WTC11 (cell line): ENCODE measurements at regions not wholly inside any gene's neighbourhood (a gene's known extent, or its start where the extent isn't known, plus 50 kb on each side); places are given as distances from the start of the nearest gene placed in this dataset.
"Not testable (repeated sequence)": the region's sequence is repeated elsewhere in the genome, so short reads cannot be mapped to it uniquely, and the experiment has no call there.

Experiments used
- ATAC-seq: fragments of 200-7000 bp; cut with Tn5 transposase; 2 replicates; pipeline ENCODE4 v1.10.0; 2021; ENCODE audit warnings: mild to moderate bottlenecking, moderate library complexity
- CTCF ChIA-PET: fragments of 300-600 bp; sonication (Branson Sonifier 250); formaldehyde crosslinking; loops from one replicate; lab custom pipeline; 2021; ENCODE audit warnings: antibody characterized with exemption; lab: Charles Lee
- POLR2A ChIA-PET: fragments of 350-600 bp; sonication (Branson Sonifier 250); formaldehyde crosslinking; loops from one replicate; lab custom pipeline; 2021; ENCODE audit warnings: antibody characterized with exemption; lab: Charles Lee
- DNase-seq: peaks from one replicate; pipeline ENCODE4 v3.0.0; 2021; ENCODE audit warnings: low spot score
- H3K27ac Mint-ChIP-seq: 2 replicates; pipeline ENCODE4 v1.8.0; 2021; ENCODE audit warnings: mixed read lengths
- H3K27me3 Mint-ChIP-seq: 2 replicates; pipeline ENCODE4 v1.8.0; 2021; ENCODE audit warnings: low read depth, mild to moderate bottlenecking, moderate library complexity, mixed read lengths
- H3K36me3 Mint-ChIP-seq: 2 replicates; pipeline ENCODE4 v1.8.0; 2021; ENCODE audit warnings: mixed read lengths
- H3K4me1 Mint-ChIP-seq: 2 replicates; pipeline ENCODE4 v1.8.0; 2022; ENCODE audit warnings: mixed read lengths
- H3K4me3 Mint-ChIP-seq: 2 replicates; pipeline ENCODE4 v1.8.0; 2021; ENCODE audit warnings: mild to moderate bottlenecking, moderate library complexity, mixed read lengths
- H3K9me3 Mint-ChIP-seq: 2 replicates; pipeline ENCODE4 v1.8.0; 2021; ENCODE audit warnings: mixed read lengths
- CBFB ChIP-seq: sonication (generic); formaldehyde crosslinking; IDR thresholded peaks from 2 replicates; pipeline ENCODE4 v1.8.1; 2022; ENCODE audit warnings: mild to moderate bottlenecking, low read depth, missing genetic modification reagents
- CREB1 ChIP-seq: sonication (generic); formaldehyde crosslinking; IDR thresholded peaks from 2 replicates; pipeline ENCODE4 v1.8.0; 2023; ENCODE audit warnings: mild to moderate bottlenecking, missing genetic modification reagents
- FOXK1 ChIP-seq: sonication (generic); formaldehyde crosslinking; IDR thresholded peaks from 2 replicates; pipeline ENCODE4 v1.8.0; 2022; ENCODE audit warnings: mild to moderate bottlenecking, moderate library complexity, missing genetic modification reagents
- IRF2 ChIP-seq: sonication (generic); formaldehyde crosslinking; IDR thresholded peaks from 2 replicates; pipeline ENCODE4 v1.8.0; 2022; ENCODE audit warnings: low read depth, missing genetic modification reagents, borderline replicate concordance
- NFATC4 ChIP-seq: fragments of 250-450 bp; sonication (Bioruptor Pico); IDR thresholded peaks from 2 replicates; pipeline ENCODE4 v1.9.0; 2021; ENCODE audit warnings: mild to moderate bottlenecking
- NR1H2 ChIP-seq: sonication (generic); formaldehyde crosslinking; IDR thresholded peaks from 2 replicates; pipeline ENCODE4 v1.9.0; 2021; ENCODE audit warnings: mild to moderate bottlenecking, moderate library complexity, missing genetic modification reagents
- NR3C1 ChIP-seq: sonication (generic); formaldehyde crosslinking; conservative IDR thresholded peaks from 2 replicates; pipeline ENCODE4 v1.8.1; 2023; ENCODE audit warnings: low read depth, mild to moderate bottlenecking, missing genetic modification reagents
- ZNF121 ChIP-seq: sonication (generic); formaldehyde crosslinking; IDR thresholded peaks from 2 replicates; pipeline ENCODE4 v1.8.0; 2023; ENCODE audit warnings: missing genetic modification reagents
- ZNF671 ChIP-seq: fragments of 250-450 bp; sonication (Bioruptor Pico); IDR thresholded peaks from 2 replicates; pipeline ENCODE4 v1.8.0; 2021; ENCODE audit warnings: mild to moderate bottlenecking
- TF ChIP-seq, protein P1 (sequence below): sonication (generic); formaldehyde crosslinking; IDR thresholded peaks from 2 replicates; pipeline ENCODE4 v1.8.0; 2022; ENCODE audit warnings: mild to moderate bottlenecking, missing genetic modification reagents
- TF ChIP-seq, protein P2 (sequence below): sonication (generic); formaldehyde crosslinking; IDR thresholded peaks from 2 replicates; pipeline ENCODE4 v1.8.0; 2023; ENCODE audit warnings: mild to moderate bottlenecking, missing genetic modification reagents
- TF ChIP-seq, protein P3 (sequence below): fragments of 250-450 bp; sonication (Bioruptor Pico); IDR thresholded peaks from 2 replicates; pipeline ENCODE4 v1.9.0; 2021; ENCODE audit warnings: mild to moderate bottlenecking, borderline replicate concordance
- TF ChIP-seq, protein P4 (sequence below): fragments of 250-450 bp; sonication (Bioruptor Pico); IDR thresholded peaks from 2 replicates; pipeline ENCODE4 v2.1.2; 2022; ENCODE audit warnings: mild to moderate bottlenecking, moderate library complexity

DNA sequence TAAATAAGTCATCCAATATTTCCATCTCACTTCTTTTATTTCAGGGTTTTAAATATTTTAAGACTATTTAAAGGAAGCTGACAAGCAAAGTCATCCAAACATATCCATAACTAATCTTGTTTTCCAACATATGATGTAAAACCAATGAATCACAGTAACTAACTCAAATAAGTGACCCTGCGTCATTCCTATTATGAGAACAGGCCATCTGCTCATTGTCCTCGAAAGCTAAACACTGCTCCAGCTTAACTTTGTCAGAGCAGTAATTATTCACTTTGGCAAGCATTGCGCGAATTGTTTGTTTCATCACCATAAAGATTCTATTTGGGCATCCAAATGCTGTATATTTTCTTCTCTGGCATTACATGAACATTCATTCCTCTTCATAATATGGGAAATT is 99.1 kb downstream of the CAPZA3 start:
- Mint-ChIP-seq H3K27ac (no peak overlapping the region), H3K4me1 (no peaks in the 10 kb centered on the region), H3K27me3 (no peaks in the 10 kb centered on the region), H3K36me3 (no peaks in the 10 kb centered on the region), H3K4me3 (no peak overlapping the region), H3K9me3 (peaks cover 23% of the 10 kb centered on the region)
- TF ChIP-seq NR1H2 (CRISPR knock-in tag) (no peak), IRF2 (CRISPR knock-in tag) (no peak), CREB1 (CRISPR knock-in tag) (no peak), CBFB (no peak), ZNF671 (CRISPR knock-in tag) (no peak), ZNF121 (no peak)
- TF ChIP-seq, protein P1, sequence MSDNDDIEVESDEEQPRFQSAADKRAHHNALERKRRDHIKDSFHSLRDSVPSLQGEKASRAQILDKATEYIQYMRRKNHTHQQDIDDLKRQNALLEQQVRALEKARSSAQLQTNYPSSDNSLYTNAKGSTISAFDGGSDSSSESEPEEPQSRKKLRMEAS (CRISPR knock-in tag) = no peak
- TF ChIP-seq, protein P2, sequence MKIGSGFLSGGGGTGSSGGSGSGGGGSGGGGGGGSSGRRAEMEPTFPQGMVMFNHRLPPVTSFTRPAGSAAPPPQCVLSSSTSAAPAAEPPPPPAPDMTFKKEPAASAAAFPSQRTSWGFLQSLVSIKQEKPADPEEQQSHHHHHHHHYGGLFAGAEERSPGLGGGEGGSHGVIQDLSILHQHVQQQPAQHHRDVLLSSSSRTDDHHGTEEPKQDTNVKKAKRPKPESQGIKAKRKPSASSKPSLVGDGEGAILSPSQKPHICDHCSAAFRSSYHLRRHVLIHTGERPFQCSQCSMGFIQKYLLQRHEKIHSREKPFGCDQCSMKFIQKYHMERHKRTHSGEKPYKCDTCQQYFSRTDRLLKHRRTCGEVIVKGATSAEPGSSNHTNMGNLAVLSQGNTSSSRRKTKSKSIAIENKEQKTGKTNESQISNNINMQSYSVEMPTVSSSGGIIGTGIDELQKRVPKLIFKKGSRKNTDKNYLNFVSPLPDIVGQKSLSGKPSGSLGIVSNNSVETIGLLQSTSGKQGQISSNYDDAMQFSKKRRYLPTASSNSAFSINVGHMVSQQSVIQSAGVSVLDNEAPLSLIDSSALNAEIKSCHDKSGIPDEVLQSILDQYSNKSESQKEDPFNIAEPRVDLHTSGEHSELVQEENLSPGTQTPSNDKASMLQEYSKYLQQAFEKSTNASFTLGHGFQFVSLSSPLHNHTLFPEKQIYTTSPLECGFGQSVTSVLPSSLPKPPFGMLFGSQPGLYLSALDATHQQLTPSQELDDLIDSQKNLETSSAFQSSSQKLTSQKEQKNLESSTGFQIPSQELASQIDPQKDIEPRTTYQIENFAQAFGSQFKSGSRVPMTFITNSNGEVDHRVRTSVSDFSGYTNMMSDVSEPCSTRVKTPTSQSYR (CRISPR knock-in tag) = no peak
- TF ChIP-seq, protein P3, sequence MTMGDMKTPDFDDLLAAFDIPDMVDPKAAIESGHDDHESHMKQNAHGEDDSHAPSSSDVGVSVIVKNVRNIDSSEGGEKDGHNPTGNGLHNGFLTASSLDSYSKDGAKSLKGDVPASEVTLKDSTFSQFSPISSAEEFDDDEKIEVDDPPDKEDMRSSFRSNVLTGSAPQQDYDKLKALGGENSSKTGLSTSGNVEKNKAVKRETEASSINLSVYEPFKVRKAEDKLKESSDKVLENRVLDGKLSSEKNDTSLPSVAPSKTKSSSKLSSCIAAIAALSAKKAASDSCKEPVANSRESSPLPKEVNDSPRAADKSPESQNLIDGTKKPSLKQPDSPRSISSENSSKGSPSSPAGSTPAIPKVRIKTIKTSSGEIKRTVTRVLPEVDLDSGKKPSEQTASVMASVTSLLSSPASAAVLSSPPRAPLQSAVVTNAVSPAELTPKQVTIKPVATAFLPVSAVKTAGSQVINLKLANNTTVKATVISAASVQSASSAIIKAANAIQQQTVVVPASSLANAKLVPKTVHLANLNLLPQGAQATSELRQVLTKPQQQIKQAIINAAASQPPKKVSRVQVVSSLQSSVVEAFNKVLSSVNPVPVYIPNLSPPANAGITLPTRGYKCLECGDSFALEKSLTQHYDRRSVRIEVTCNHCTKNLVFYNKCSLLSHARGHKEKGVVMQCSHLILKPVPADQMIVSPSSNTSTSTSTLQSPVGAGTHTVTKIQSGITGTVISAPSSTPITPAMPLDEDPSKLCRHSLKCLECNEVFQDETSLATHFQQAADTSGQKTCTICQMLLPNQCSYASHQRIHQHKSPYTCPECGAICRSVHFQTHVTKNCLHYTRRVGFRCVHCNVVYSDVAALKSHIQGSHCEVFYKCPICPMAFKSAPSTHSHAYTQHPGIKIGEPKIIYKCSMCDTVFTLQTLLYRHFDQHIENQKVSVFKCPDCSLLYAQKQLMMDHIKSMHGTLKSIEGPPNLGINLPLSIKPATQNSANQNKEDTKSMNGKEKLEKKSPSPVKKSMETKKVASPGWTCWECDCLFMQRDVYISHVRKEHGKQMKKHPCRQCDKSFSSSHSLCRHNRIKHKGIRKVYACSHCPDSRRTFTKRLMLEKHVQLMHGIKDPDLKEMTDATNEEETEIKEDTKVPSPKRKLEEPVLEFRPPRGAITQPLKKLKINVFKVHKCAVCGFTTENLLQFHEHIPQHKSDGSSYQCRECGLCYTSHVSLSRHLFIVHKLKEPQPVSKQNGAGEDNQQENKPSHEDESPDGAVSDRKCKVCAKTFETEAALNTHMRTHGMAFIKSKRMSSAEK (CRISPR knock-in tag) = no peak
- TF ChIP-seq, protein P4, sequence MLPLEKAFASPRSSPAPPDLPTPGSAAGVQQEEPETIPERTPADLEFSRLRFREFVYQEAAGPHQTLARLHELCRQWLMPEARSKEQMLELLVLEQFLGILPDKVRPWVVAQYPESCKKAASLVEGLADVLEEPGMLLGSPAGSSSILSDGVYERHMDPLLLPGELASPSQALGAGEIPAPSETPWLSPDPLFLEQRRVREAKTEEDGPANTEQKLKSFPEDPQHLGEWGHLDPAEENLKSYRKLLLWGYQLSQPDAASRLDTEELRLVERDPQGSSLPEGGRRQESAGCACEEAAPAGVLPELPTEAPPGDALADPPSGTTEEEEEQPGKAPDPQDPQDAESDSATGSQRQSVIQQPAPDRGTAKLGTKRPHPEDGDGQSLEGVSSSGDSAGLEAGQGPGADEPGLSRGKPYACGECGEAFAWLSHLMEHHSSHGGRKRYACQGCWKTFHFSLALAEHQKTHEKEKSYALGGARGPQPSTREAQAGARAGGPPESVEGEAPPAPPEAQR (CRISPR knock-in tag) = no peak
- ATAC-seq (no peak), DNase-seq (no peak)
- CTCF ChIA-PET = no interaction called here
- POLR2A ChIA-PET = no interaction called here

DNA sequence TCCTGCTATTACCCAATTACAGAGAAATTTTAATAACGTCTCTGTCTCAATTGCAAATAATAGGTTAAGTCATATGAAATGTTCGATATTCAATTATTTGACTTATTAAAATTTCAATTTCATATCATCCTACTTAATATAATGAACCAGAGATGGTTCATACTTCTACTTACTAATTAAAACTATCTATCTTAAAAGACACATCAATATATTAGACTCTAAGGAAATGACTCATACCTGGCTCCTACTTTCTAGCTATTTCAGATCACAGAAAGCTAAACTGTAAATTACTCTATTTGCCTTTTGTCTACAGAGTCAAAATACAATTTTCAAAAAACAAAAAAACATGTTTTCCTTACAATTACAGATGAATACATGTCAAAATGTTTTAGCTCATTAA is 99.6 kb downstream of the CAPZA3 start:
- no peaks in the 10 kb centered on the region for H3K4me1 Mint-ChIP-seq
- TF ChIP-seq FOXK1 (CRISPR knock-in tag) (no peak), CBFB (no peak), ZNF671 (CRISPR knock-in tag) (no peak), NFATC4 (CRISPR knock-in tag) (no peak), NR3C1 (CRISPR knock-in tag) (no peak)
- ATAC-seq (no peak), DNase-seq (no peak)
- H3K36me3 Mint-ChIP-seq = no peaks in the 10 kb centered on the region
- H3K4me3 Mint-ChIP-seq = no peak overlapping the region
- H3K9me3 Mint-ChIP-seq = peaks cover 26% of the 10 kb centered on the region
- no peaks in the 10 kb centered on the region for H3K27me3 Mint-ChIP-seq
- CTCF ChIA-PET = no interaction called here
- POLR2A ChIA-PET = no interaction called here
- H3K27ac Mint-ChIP-seq = no peak overlapping the region

DNA sequence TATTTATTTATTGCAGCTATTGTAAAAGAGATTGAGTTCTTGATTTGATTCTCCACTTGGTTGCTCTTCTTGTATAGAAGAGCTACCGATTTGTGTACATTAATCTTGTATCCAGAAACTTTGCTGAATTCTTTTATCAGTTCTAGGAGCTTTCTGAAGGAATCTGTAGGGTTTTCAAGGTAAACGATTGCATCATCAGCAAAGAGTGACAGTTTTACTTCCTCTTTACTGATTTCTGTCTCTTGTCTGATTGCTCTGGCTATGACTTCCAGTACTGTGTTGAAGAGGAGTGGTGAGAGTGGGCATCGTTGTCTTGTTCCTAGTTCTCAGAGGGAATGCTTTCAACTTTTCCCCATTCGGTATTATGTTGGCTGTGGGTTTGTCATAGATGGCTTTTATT is 103.1 kb downstream of the CAPZA3 start:
- H3K27me3 Mint-ChIP-seq, DNase-seq, H3K27ac Mint-ChIP-seq: not testable (repeated sequence)

More for the DNA sequence above, 103.1 kb downstream of the CAPZA3 start:
- H3K4me3 Mint-ChIP-seq, H3K4me1 Mint-ChIP-seq, H3K36me3 Mint-ChIP-seq, CTCF ChIA-PET, POLR2A ChIA-PET, ATAC-seq: not testable (repeated sequence)
- H3K9me3 Mint-ChIP-seq = peaks cover 17% of the 10 kb centered on the region
